ENCODE measurements at regions not wholly inside any gene's neighbourhood (a gene's known extent, or its start where the extent isn't known, plus 50 kb on each side); places are given as distances from the start of the nearest gene placed in this dataset.

- TF ChIP-seq PPARG (CRISPR knock-in tag; conservative IDR thresholded peaks at IDR 0.05): peak; percentile 40; the same call in 1 of the 2 replicates
- TF ChIP-seq SKIL (CRISPR knock-in tag; IDR thresholded peaks at IDR 0.05; ENCODE audit: borderline replicate concordance): 0 out of 2 replicates have a peak, but pooled peaks have one; percentile 26
- TF ChIP-seq HHEX (CRISPR knock-in tag; IDR thresholded peaks at IDR 0.05): no peak
- peak; percentile 42; the same call in 1 of the 2 replicates for TF ChIP-seq HIC2 (CRISPR knock-in tag; IDR thresholded peaks at IDR 0.05; ENCODE audit: low read depth)
- TF ChIP-seq ELF3 (CRISPR knock-in tag; IDR thresholded peaks at IDR 0.05): 0 out of 2 replicates have a peak, but pooled peaks have one; percentile 13
- peak; percentile 76 for TF ChIP-seq TBX2 (CRISPR knock-in tag; IDR thresholded peaks at IDR 0.05; ENCODE audit: borderline replicate concordance)
- no peak for TF ChIP-seq KDM5B (CRISPR knock-in tag; IDR thresholded peaks at IDR 0.05; ENCODE audit: borderline replicate concordance)
- no peak for TF ChIP-seq ZBTB7A (CRISPR knock-in tag; IDR thresholded peaks at IDR 0.05)
- no peak for TF ChIP-seq SIX4 (CRISPR knock-in tag; IDR thresholded peaks at IDR 0.05)
- no peak for TF ChIP-seq ZIK1 (CRISPR knock-in tag; IDR thresholded peaks at IDR 0.05; ENCODE audit: borderline replicate concordance, low read depth)
- peak; percentile 46; the same call in 1 of the 2 replicates for TF ChIP-seq ZNF652 (CRISPR knock-in tag; IDR thresholded peaks at IDR 0.05; ENCODE audit: borderline replicate concordance, low read depth)
- TF ChIP-seq MXD1 (CRISPR knock-in tag; IDR thresholded peaks at IDR 0.05): no peak
- peak; percentile 52; the same call in 1 of the 2 replicates for TF ChIP-seq SOX5 (CRISPR knock-in tag; IDR thresholded peaks at IDR 0.05; ENCODE audit: borderline replicate concordance)
- TF ChIP-seq SIN3B (IDR thresholded peaks at IDR 0.05; ENCODE audit: low read length): no peak
- no peak for TF ChIP-seq ZNF276 (CRISPR knock-in tag; IDR thresholded peaks at IDR 0.05; ENCODE audit: low read depth)
- TF ChIP-seq HINFP (CRISPR knock-in tag; IDR thresholded peaks at IDR 0.05; ENCODE audit: low read depth): no peak
- no peak for TF ChIP-seq POGZ (CRISPR knock-in tag; IDR thresholded peaks at IDR 0.05)
- TF ChIP-seq ZNF563 (CRISPR knock-in tag; IDR thresholded peaks at IDR 0.05): no peak
- no peak for TF ChIP-seq KAT8 (CRISPR knock-in tag; IDR thresholded peaks at IDR 0.05)
- TF ChIP-seq SSRP1 (CRISPR knock-in tag; IDR thresholded peaks at IDR 0.05): no peak
Measured at GRCh38 chr2:65545837-65546805, 113.7 kb upstream of the SPRED2 start (continued).
